ENCODE measurements at regions not wholly inside any gene's neighbourhood (a gene's known extent, or its start where the extent isn't known, plus 50 kb on each side); places are given as distances from the start of the nearest gene placed in this dataset.

- Histone ChIP-seq H3K23ac (ENCODE audit: low read length) (no peak overlapping the region), H2AK5ac (ENCODE audit: low read length) (peak overlapping the region; percentile 7), H3K56ac (ENCODE audit: low read length) (no peak overlapping the region), H2BK5ac (ENCODE audit: low read length) (no peak overlapping the region), H3K4ac (ENCODE audit: low read depth, low read length) (no peak overlapping the region), H3K4me1 (ENCODE audit: control insufficient read depth, low read depth, low read length) (peaks cover 8% of the 10 kb centered on the region), H3K9ac (ENCODE audit: low read length) (no peak overlapping the region), H3K79me2 (ENCODE audit: control insufficient read depth, insufficient read depth, low read length) (no peaks in the 10 kb centered on the region), H3K79me1 (ENCODE audit: low read length) (no peaks in the 10 kb centered on the region), H3K27ac (ENCODE audit: low read depth, low read length) (no peak overlapping the region), H3K4me2 (ENCODE audit: low read length) (no peak overlapping the region), H3K18ac (ENCODE audit: low read length) (no peak overlapping the region), H4K8ac (ENCODE audit: low read depth, low read length) (no peak overlapping the region), H2BK120ac (ENCODE audit: low read depth, low read length) (peak overlapping the region; percentile 19), H3K36me3 (ENCODE audit: control insufficient read depth, insufficient read depth, low read length) (no peaks in the 10 kb centered on the region), H3K27me3 (ENCODE audit: insufficient read depth, low read length, poor library complexity) (no peaks in the 10 kb centered on the region), H3K4me3 (ENCODE audit: low read length) (no peak overlapping the region), H2BK15ac (replicated peaks; ENCODE audit: low read depth) (no peak overlapping the region), H4K5ac (ENCODE audit: low read length) (no peak overlapping the region)
- no peak for DNase-seq
- WGBS (ENCODE audit: extremely low coverage, insufficient coverage, low lambda C conversion rate) = no CpG with 5 or more reads among the region's 3 CpGs
Measured at GRCh38 chr6:125354649-125355048, 52.9 kb upstream of the HDDC2 start.

GRCh38 chr6:125356884-125357283 lies 55.1 kb upstream of the HDDC2 start:
- Histone ChIP-seq H3K27me3 (ENCODE audit: insufficient read depth, low read length, poor library complexity) (no peaks in the 10 kb centered on the region), H3K4me2 (ENCODE audit: low read length) (no peak overlapping the region), H3K56ac (ENCODE audit: low read length) (peak overlapping the region; percentile 52), H3K27ac (ENCODE audit: low read depth, low read length) (no peak overlapping the region), H3K4me3 (ENCODE audit: low read length) (no peak overlapping the region), H2AK5ac (ENCODE audit: low read length) (no peak overlapping the region), H3K4me1 (ENCODE audit: control insufficient read depth, low read depth, low read length) (peaks cover 9% of the 10 kb centered on the region), H2BK5ac (ENCODE audit: low read length) (no peak overlapping the region), H3K9ac (ENCODE audit: low read length) (no peak overlapping the region), H4K8ac (ENCODE audit: low read depth, low read length) (no peak overlapping the region), H3K79me2 (ENCODE audit: control insufficient read depth, insufficient read depth, low read length) (no peaks in the 10 kb centered on the region), H3K18ac (ENCODE audit: low read length) (no peak overlapping the region), H2BK15ac (replicated peaks; ENCODE audit: low read depth) (no peak overlapping the region), H3K36me3 (ENCODE audit: control insufficient read depth, insufficient read depth, low read length) (no peaks in the 10 kb centered on the region), H3K79me1 (ENCODE audit: low read length) (no peaks in the 10 kb centered on the region), H3K23ac (ENCODE audit: low read length) (no peak overlapping the region), H3K4ac (ENCODE audit: low read depth, low read length) (no peak overlapping the region), H4K5ac (ENCODE audit: low read length) (no peak overlapping the region), H2BK120ac (ENCODE audit: low read depth, low read length) (no peak overlapping the region)
- WGBS (ENCODE audit: extremely low coverage, insufficient coverage, low lambda C conversion rate) = no CpG with 5 or more reads among the region's 5 CpGs
- DNase-seq = peak; percentile 70

- DNase-seq = no peak
- Histone ChIP-seq H3K4me3 (ENCODE audit: low read length) (no peak overlapping the region), H3K79me2 (ENCODE audit: control insufficient read depth, insufficient read depth, low read length) (no peaks in the 10 kb centered on the region), H3K4ac (ENCODE audit: low read depth, low read length) (peak overlapping the region; percentile 5), H3K27ac (ENCODE audit: low read depth, low read length) (no peak overlapping the region), H3K79me1 (ENCODE audit: low read length) (no peaks in the 10 kb centered on the region), H2BK15ac (replicated peaks; ENCODE audit: low read depth) (no peak overlapping the region), H3K18ac (ENCODE audit: low read length) (peak overlapping the region; percentile 29), H3K23ac (ENCODE audit: low read length) (no peak overlapping the region), H3K9ac (ENCODE audit: low read length) (no peak overlapping the region), H3K27me3 (ENCODE audit: insufficient read depth, low read length, poor library complexity) (no peaks in the 10 kb centered on the region), H3K4me1 (ENCODE audit: control insufficient read depth, low read depth, low read length) (peaks cover 14% of the 10 kb centered on the region), H4K5ac (ENCODE audit: low read length) (no peak overlapping the region), H2AK5ac (ENCODE audit: low read length) (no peak overlapping the region), H2BK5ac (ENCODE audit: low read length) (no peak overlapping the region), H4K8ac (ENCODE audit: low read depth, low read length) (no peak overlapping the region), H3K4me2 (ENCODE audit: low read length) (no peak overlapping the region), H2BK120ac (ENCODE audit: low read depth, low read length) (no peak overlapping the region), H3K56ac (ENCODE audit: low read length) (no peak overlapping the region), H3K36me3 (ENCODE audit: control insufficient read depth, insufficient read depth, low read length) (no peaks in the 10 kb centered on the region)
- no CpG with 5 or more reads among the region's 8 CpGs for WGBS (ENCODE audit: extremely low coverage, insufficient coverage, low lambda C conversion rate)
Measured at GRCh38 chr6:125357515-125358256, 55.9 kb upstream of the HDDC2 start.

GRCh38 chr6:125358898-125359297 lies 57.1 kb upstream of the HDDC2 start:
- no peak overlapping the region for H4K8ac ChIP-seq (ENCODE audit: low read depth, low read length)
- H3K4me2 ChIP-seq (ENCODE audit: low read length) = no peak overlapping the region
- no peak overlapping the region for H2AK5ac ChIP-seq (ENCODE audit: low read length)
- H3K4me1 ChIP-seq (ENCODE audit: control insufficient read depth, low read depth, low read length) = peaks cover 15% of the 10 kb centered on the region
- H2BK120ac ChIP-seq (ENCODE audit: low read depth, low read length) = no peak overlapping the region
- H3K27me3 ChIP-seq (ENCODE audit: insufficient read depth, low read length, poor library complexity) = no peaks in the 10 kb centered on the region
- no peak overlapping the region for H3K9ac ChIP-seq (ENCODE audit: low read length)
- no peak overlapping the region for H3K4me3 ChIP-seq (ENCODE audit: low read length)
- H3K56ac ChIP-seq (ENCODE audit: low read length) = no peak overlapping the region
- no peak overlapping the region for H3K4ac ChIP-seq (ENCODE audit: low read depth, low read length)
- no peaks in the 10 kb centered on the region for H3K79me1 ChIP-seq (ENCODE audit: low read length)
- H3K36me3 ChIP-seq (ENCODE audit: control insufficient read depth, insufficient read depth, low read length) = no peaks in the 10 kb centered on the region
- no peak for DNase-seq
- H2BK5ac ChIP-seq (ENCODE audit: low read length) = no peak overlapping the region
- H3K18ac ChIP-seq (ENCODE audit: low read length) = no peak overlapping the region
- no peaks in the 10 kb centered on the region for H3K79me2 ChIP-seq (ENCODE audit: control insufficient read depth, insufficient read depth, low read length)
- no CpG with 5 or more reads among the region's 3 CpGs for WGBS (ENCODE audit: extremely low coverage, insufficient coverage, low lambda C conversion rate)
- no peak overlapping the region for H3K23ac ChIP-seq (ENCODE audit: low read length)
- no peak overlapping the region for H4K5ac ChIP-seq (ENCODE audit: low read length)
- no peak overlapping the region for H2BK15ac ChIP-seq (replicated peaks; ENCODE audit: low read depth)
- no peak overlapping the region for H3K27ac ChIP-seq (ENCODE audit: low read depth, low read length)

- no peak overlapping the region for H2BK5ac ChIP-seq (ENCODE audit: low read length)
- H3K79me1 ChIP-seq (ENCODE audit: low read length) = no peaks in the 10 kb centered on the region
- no peaks in the 10 kb centered on the region for H3K79me2 ChIP-seq (ENCODE audit: control insufficient read depth, insufficient read depth, low read length)
- no peak overlapping the region for H3K18ac ChIP-seq (ENCODE audit: low read length)
- H3K27me3 ChIP-seq (ENCODE audit: insufficient read depth, low read length, poor library complexity) = no peaks in the 10 kb centered on the region
- H3K36me3 ChIP-seq (ENCODE audit: control insufficient read depth, insufficient read depth, low read length) = no peaks in the 10 kb centered on the region
- no peak overlapping the region for H3K4ac ChIP-seq (ENCODE audit: low read depth, low read length)
- H4K8ac ChIP-seq (ENCODE audit: low read depth, low read length) = no peak overlapping the region
- no peak overlapping the region for H4K5ac ChIP-seq (ENCODE audit: low read length)
- peak overlapping the region; percentile 40 for H3K56ac ChIP-seq (ENCODE audit: low read length)
- H2AK5ac ChIP-seq (ENCODE audit: low read length) = no peak overlapping the region
- H3K4me2 ChIP-seq (ENCODE audit: low read length) = no peak overlapping the region
- DNase-seq = no peak
- H3K4me1 ChIP-seq (ENCODE audit: control insufficient read depth, low read depth, low read length) = peaks cover 12% of the 10 kb centered on the region
- H3K27ac ChIP-seq (ENCODE audit: low read depth, low read length) = no peak overlapping the region
- H2BK15ac ChIP-seq (replicated peaks; ENCODE audit: low read depth) = no peak overlapping the region
- no peak overlapping the region for H3K4me3 ChIP-seq (ENCODE audit: low read length)
- no peak overlapping the region for H3K9ac ChIP-seq (ENCODE audit: low read length)
- no peak overlapping the region for H2BK120ac ChIP-seq (ENCODE audit: low read depth, low read length)
- H3K23ac ChIP-seq (ENCODE audit: low read length) = no peak overlapping the region
- no CpG with 5 or more reads among the region's 2 CpGs for WGBS (ENCODE audit: extremely low coverage, insufficient coverage, low lambda C conversion rate)
Measured at GRCh38 chr6:125361868-125362267, 60.1 kb upstream of the HDDC2 start.
